K562 (cell line): ENCODE measurements at regions not wholly inside any gene's neighbourhood (a gene's known extent, or its start where the extent isn't known, plus 50 kb on each side); places are given as distances from the start of the nearest gene placed in this dataset.

Experiments used
- ATAC-seq: fragments of 200-7000 bp; cut with Tn5 transposase; 3 replicates; pipeline ENCODE4 v1.9.1; 2020; ENCODE audit warnings: moderate library complexity
- BruUV-seq: library from RNA; stranded (reverse); fragments of 400-500 nt; replicated peaks from 2 replicates; lab custom pipeline; 2021; lab: Mats Ljungman, UMichigan
- CTCF ChIA-PET: fragments of 300-600 bp; formaldehyde crosslinking; extraction: SDS; loops from one replicate; lab custom pipeline; 2021; ENCODE audit warnings: low intra/inter-chr PET ratio; lab: Yijun Ruan, JAX
- POLR2A ChIA-PET: fragments of 300-600, 350-650 bp; sonication (Branson Sonifier 250); formaldehyde crosslinking; extraction: SDS; loops from one replicate; lab custom pipeline; 2021; ENCODE audit warnings: antibody characterized with exemption, inconsistent platforms; lab: Yijun Ruan, JAX
- DNase-seq, 4 experiments: peaks; one replicate each; pipeline versions ENCODE4 v3.0.0 to v3.0.0-alpha.2; 2011 to 2018; ENCODE audit warnings: low spot score in 3 of 4, mixed read lengths in 3 of 4; ENCODE audit errors: extremely low read depth in 1 of 4
- FAIRE-seq: peaks from 2 replicates; lab custom pipeline; 2011; peaks lifted over from hg19 to GRCh38; lab: Jason Lieb, UNC
- H2AFZ ChIP-seq: 2 replicates; pipeline ENCODE4 v1.6.0; 2011; ENCODE audit warnings: low read depth, low read length, control low read depth, inconsistent platforms
- H3K27ac ChIP-seq: fragments of 200-600 bp; 3 replicates; pipeline ENCODE4 v1.8.0; 2011; ENCODE audit warnings: low read depth, mild to moderate bottlenecking, control low read depth, inconsistent platforms, low read length, moderate library complexity, mixed read lengths; ENCODE audit errors: extremely low read depth
- H3K27me3 ChIP-seq, 2 experiments: fragments of 300-600 bp in 1 of 2; 2 replicates in 1 of 2; 3 replicates in 1 of 2; pipeline versions ENCODE4 v1.6.0 to v1.8.0; 2011; ENCODE audit warnings: inconsistent platforms in 2 of 2, low read length in 2 of 2, mild to moderate bottlenecking in 1 of 2, mixed read lengths in 1 of 2, moderate library complexity in 1 of 2; ENCODE audit not compliant: control insufficient read depth in 2 of 2, insufficient read depth in 2 of 2
- H3K36me3 ChIP-seq: fragments of 300-600 bp; 3 replicates; pipeline ENCODE4 v1.8.0; 2011; ENCODE audit warnings: mild to moderate bottlenecking, low read length, inconsistent platforms; ENCODE audit not compliant: control insufficient read depth, insufficient read depth
- H3K4me1 ChIP-seq, 2 experiments: fragments of 200-600 bp in 1 of 2; replicated peaks in 1 of 2; 2 replicates in 1 of 2; 3 replicates in 1 of 2; pipeline versions ENCODE4 v1.5.1 to v1.8.0; 2011; ENCODE audit warnings: inconsistent platforms in 2 of 2, low read length in 2 of 2, mild to moderate bottlenecking in 1 of 2, mixed read lengths in 1 of 2, moderate library complexity in 1 of 2; ENCODE audit not compliant: control insufficient read depth in 2 of 2, insufficient read depth in 2 of 2
- H3K4me2 ChIP-seq: 2 replicates; pipeline ENCODE4 v1.6.1; 2011; ENCODE audit warnings: low read length, control low read depth, inconsistent platforms, mixed read lengths; ENCODE audit not compliant: insufficient read depth
- H3K4me3 ChIP-seq: fragments of 200-600 bp; sonication (generic), shearing (Covaris generic); 2 replicates; pipeline ENCODE4 v1.5.1; 2016; ENCODE audit warnings: control low read depth, inconsistent platforms
- H3K79me2 ChIP-seq: fragments of 200-600 bp; 3 replicates; pipeline ENCODE4 v1.8.0; 2011; ENCODE audit warnings: low read length, inconsistent platforms; ENCODE audit not compliant: control insufficient read depth, insufficient read depth
- H3K9ac ChIP-seq, 2 experiments: 2 replicates each; pipeline versions ENCODE4 v1.6.0 to v1.6.1; 2011; ENCODE audit warnings: low read depth in 2 of 2, low read length in 2 of 2, control low read depth in 1 of 2, inconsistent platforms in 1 of 2, mild to moderate bottlenecking in 1 of 2, mixed read lengths in 1 of 2; ENCODE audit not compliant: insufficient read depth in 1 of 2
- H3K9me1 ChIP-seq: one replicate; pipeline ENCODE4 v1.6.0; 2011; ENCODE audit warnings: inconsistent platforms, mild to moderate bottlenecking, low read length, moderate library complexity; ENCODE audit not compliant: control insufficient read depth, insufficient read depth
- H3K9me3 ChIP-seq: replicated peaks from 2 replicates; pipeline ENCODE4 v1.5.1; 2011; ENCODE audit warnings: low read depth, low read length, inconsistent platforms; ENCODE audit not compliant: control insufficient read depth, insufficient read depth
- H4K20me1 ChIP-seq: replicated peaks from 2 replicates; pipeline ENCODE4 v1.6.1; 2011; ENCODE audit warnings: low read length, inconsistent platforms, mixed read lengths; ENCODE audit not compliant: control insufficient read depth, insufficient read depth
- NCOA4 ChIP-seq: fragments of 450-650 bp; IDR thresholded peaks from 2 replicates; pipeline ENCODE4 v1.6.1; 2018; ENCODE audit warnings: mild to moderate bottlenecking; ENCODE audit not compliant: partially characterized antibody
- RAD51 ChIP-seq: fragments of 450-650 bp; IDR thresholded peaks from 2 replicates; pipeline ENCODE4 v1.7.1; 2016; ENCODE audit warnings: low read depth, mild to moderate bottlenecking, borderline replicate concordance
- SRSF3 ChIP-seq: fragments of 200-400 bp; formaldehyde crosslinking; IDR thresholded peaks from 2 replicates; pipeline ENCODE4 v1.6.1; 2016; ENCODE audit warnings: mild to moderate bottlenecking, low read length, moderate library complexity; ENCODE audit not compliant: insufficient read depth
- ZFP1 ChIP-seq: fragments of 450-650 bp; formaldehyde crosslinking; IDR thresholded peaks from 2 replicates; pipeline ENCODE4 v1.4.0; 2020; ENCODE audit warnings: mild to moderate bottlenecking, mixed read lengths
- WGBS: fragments of 100-300 bp; shearing (Covaris generic); methylation state at CpG from one replicate; pipeline ENCODE4 v1.1.6; 2016; ENCODE audit warnings: low coverage, mixed read lengths; ENCODE audit not compliant: insufficient coverage; ENCODE audit errors: missing lambda C conversion rate; 5-methylcytosine and 5-hydroxymethylcytosine counted together
- in situ Hi-C: fragments of 300-500 bp; cut with MboI; formaldehyde crosslinking; loops from 4 replicates; pipeline ENCODE4 v1.15.0; 2018; ENCODE audit warnings: inconsistent platforms, mixed read lengths
- intact Hi-C: fragments of 100-400 bp; cut with micrococcal nuclease; formaldehyde crosslinking; loops from 2 replicates; pipeline ENCODE4 v1.14.2; 2022
- TF ChIP-seq, protein P1 (sequence below), 2 experiments: fragments of 450-650 bp in 1 of 2; sonication (generic) in 1 of 2; formaldehyde crosslinking; conservative IDR thresholded peaks; 2 replicates each; pipeline versions ENCODE4 v1.4.0 to v1.8.1; 2020 to 2022; ENCODE audit warnings: mild to moderate bottlenecking in 1 of 2, missing genetic modification reagents in 1 of 2
- TF ChIP-seq, protein P2 (sequence below): fragments of 250-450 bp; sonication (Bioruptor Pico); IDR thresholded peaks from 2 replicates; pipeline ENCODE4 v1.4.0; 2020
- TF ChIP-seq, protein P3 (sequence below): fragments of 450-650 bp; IDR thresholded peaks from 2 replicates; pipeline ENCODE4 v1.6.1; 2016
- TF ChIP-seq, protein P4 (sequence below), 2 experiments: fragments of 450-650 bp in 1 of 2; sonication (generic) in 1 of 2; formaldehyde crosslinking in 1 of 2; IDR thresholded peaks in 1 of 2; conservative IDR thresholded peaks in 1 of 2; 2 replicates each; pipeline versions ENCODE4 v1.6.1 to v1.8.1; 2016 to 2023; ENCODE audit warnings: mild to moderate bottlenecking in 2 of 2, moderate library complexity in 2 of 2, inconsistent platforms in 1 of 2, missing genetic modification reagents in 1 of 2

DNA sequence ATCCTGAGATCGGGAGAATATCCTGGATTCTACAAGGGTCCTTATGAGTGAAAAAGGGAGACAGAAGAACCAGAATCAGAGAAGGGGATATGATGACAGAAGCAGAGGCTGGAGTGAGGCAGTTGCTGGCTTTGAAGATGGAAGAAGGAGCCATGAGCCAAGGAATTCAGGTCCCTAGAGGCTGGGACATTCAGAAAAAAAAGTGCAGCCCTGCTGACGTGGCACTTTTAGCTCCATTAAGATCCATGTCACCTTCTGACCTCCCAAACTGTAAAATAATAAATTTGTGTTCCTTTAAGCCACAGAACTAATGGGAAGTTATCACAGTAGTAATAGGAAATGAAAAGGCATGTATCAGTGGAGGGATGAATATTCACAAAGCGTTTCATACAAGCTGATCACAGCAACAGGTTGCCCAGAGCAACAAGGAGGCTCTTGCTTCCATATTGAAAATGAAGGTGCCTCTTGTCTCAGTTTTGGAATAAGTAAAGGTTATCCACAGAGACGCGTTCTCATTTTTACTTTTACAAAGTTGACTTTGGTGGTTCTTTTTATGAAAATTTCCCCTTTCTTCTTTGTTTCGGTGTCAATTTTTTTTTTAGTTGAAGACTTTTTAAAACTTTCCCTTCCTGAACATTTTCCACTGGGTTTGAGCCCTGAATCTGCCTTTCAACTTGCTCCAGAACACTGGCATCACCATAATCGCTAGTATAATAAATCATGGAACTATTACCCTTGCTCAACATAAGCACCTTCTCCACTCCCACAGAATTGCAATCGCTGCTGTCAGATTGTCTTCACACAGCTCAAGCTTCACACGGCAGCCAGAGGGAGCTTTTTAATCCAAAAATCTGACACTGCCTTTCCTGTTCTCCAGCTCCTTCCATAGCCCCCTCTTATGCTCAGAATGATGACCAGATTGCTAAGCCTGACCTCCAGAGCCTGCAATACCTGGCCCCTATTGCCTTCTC lies 127.6 kb upstream of the RBPJ start (continued):
- TF ChIP-seq, protein P1, sequence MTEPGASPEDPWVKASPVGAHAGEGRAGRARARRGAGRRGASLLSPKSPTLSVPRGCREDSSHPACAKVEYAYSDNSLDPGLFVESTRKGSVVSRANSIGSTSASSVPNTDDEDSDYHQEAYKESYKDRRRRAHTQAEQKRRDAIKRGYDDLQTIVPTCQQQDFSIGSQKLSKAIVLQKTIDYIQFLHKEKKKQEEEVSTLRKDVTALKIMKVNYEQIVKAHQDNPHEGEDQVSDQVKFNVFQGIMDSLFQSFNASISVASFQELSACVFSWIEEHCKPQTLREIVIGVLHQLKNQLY (CRISPR knock-in tag; conservative IDR thresholded peaks at IDR 0.05) = no peak
- TF ChIP-seq, protein P2, sequence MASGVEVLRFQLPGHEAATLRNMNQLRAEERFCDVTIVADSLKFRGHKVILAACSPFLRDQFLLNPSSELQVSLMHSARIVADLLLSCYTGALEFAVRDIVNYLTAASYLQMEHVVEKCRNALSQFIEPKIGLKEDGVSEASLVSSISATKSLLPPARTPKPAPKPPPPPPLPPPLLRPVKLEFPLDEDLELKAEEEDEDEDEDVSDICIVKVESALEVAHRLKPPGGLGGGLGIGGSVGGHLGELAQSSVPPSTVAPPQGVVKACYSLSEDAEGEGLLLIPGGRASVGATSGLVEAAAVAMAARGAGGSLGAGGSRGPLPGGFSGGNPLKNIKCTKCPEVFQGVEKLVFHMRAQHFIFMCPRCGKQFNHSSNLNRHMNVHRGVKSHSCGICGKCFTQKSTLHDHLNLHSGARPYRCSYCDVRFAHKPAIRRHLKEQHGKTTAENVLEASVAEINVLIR (CRISPR knock-in tag) = no peak
- no peak for TF ChIP-seq ZFP1 (CRISPR knock-in tag)
- no peak for TF ChIP-seq NCOA4
- TF ChIP-seq, protein P3, sequence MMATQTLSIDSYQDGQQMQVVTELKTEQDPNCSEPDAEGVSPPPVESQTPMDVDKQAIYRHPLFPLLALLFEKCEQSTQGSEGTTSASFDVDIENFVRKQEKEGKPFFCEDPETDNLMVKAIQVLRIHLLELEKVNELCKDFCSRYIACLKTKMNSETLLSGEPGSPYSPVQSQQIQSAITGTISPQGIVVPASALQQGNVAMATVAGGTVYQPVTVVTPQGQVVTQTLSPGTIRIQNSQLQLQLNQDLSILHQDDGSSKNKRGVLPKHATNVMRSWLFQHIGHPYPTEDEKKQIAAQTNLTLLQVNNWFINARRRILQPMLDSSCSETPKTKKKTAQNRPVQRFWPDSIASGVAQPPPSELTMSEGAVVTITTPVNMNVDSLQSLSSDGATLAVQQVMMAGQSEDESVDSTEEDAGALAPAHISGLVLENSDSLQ = no peak
- no peak for TF ChIP-seq SRSF3

DNA sequence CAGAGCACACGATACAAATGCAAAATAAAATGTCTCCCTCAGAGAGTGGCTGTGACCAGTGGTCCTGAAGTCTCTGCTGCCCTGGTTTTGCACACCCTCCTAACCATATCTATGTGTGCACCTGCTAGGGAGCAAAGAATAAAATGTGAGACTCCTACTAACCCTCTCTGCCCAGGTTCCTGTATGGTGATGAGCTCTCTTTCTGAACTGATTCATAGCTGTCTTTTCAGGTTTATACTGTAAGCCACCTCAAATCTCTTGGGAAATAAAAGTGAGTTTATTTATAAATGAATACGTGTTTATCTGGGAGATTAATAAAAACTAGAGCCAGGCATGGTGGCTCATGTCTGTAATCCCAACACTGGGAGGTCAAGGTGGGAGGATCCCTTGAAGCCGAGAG lies 126.0 kb upstream of the RBPJ start:
- FAIRE-seq = no peak
- DNase-seq = no peak
- TF ChIP-seq RAD51 = no peak
- TF ChIP-seq, protein P4, sequence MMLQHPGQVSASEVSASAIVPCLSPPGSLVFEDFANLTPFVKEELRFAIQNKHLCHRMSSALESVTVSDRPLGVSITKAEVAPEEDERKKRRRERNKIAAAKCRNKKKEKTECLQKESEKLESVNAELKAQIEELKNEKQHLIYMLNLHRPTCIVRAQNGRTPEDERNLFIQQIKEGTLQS (IDR thresholded peaks at IDR 0.05) = no peak
- TF ChIP-seq, protein P4 (CRISPR knock-in tag; conservative IDR thresholded peaks at IDR 0.05) = no peak
- TF ChIP-seq, all 486 proteins: peak for 0
- Histone ChIP-seq H3K4me1 (no peaks in the 10 kb centered on the region), H3K27me3 (peaks cover under 1 to 12% of the 10 kb centered on the region in 2 experiments; a peak in 2 of 5 replicates), H2AFZ (no peak overlapping the region), H3K4me3 (no peak overlapping the region), H3K9me1 (no peaks in the 10 kb centered on the region), H3K36me3 (no peaks in the 10 kb centered on the region), H3K79me2 (no peaks in the 10 kb centered on the region), H3K9ac (no peak overlapping the region), H3K4me2 (no peak overlapping the region), H3K27ac (no peak overlapping the region), H4K20me1 (no peaks in the 10 kb centered on the region), H3K9me3 (no peaks in the 10 kb centered on the region)
- CTCF ChIA-PET = no interaction called here
- no peak for ATAC-seq
- in situ Hi-C loops = no loop called here
- 0% methylated on average over 3 of the region's 3 CpGs for WGBS
- intact Hi-C loops = no loop called here
- POLR2A ChIA-PET = no interaction called here
- no TSS peak for BruUV-seq
